Esophagus muscularis mucosa (tissue), 4 donors: ENCODE measurements at regions not wholly inside any gene's neighbourhood (a gene's known extent, or its start where the extent isn't known, plus 50 kb on each side); places are given as distances from the start of the nearest gene placed in this dataset.

Experiments used
- DNase-seq: peaks from one replicate; pipeline ENCODE4 v3.0.0-alpha.2; 2017; ENCODE audit errors: extremely low spot score
- H3K27ac ChIP-seq, 4 donors: fragments of 200-600 bp; sonication (generic); replicated peaks in 1 of 4; 1 replicate in 3 of 4; 2 replicates in 1 of 4; pipeline ENCODE4 v1.5.1; 2016 to 2019; ENCODE audit warnings: mild to moderate bottlenecking in 1 of 4
- H3K27me3 ChIP-seq, 4 donors: fragments of 200-600 bp; sonication (generic); one replicate each; pipeline versions ENCODE4 v1.5.1 to v1.6.0; 2016 to 2019
- H3K36me3 ChIP-seq, 4 donors: fragments of 200-600 bp; sonication (generic); one replicate each; pipeline ENCODE4 v1.5.1; 2016 to 2019
- H3K4me1 ChIP-seq, 4 donors: fragments of 200-600 bp; sonication (generic); one replicate each; pipeline ENCODE4 v1.5.1; 2016 to 2019
- H3K4me3 ChIP-seq, 4 donors: fragments of 200-600 bp; sonication (generic); 1 replicate in 2 of 4; 2 replicates in 2 of 4; pipeline ENCODE4 v1.5.1; 2016 to 2019; ENCODE audit warnings: mild to moderate bottlenecking in 4 of 4, moderate library complexity in 1 of 4
- H3K9me3 ChIP-seq, 4 donors: fragments of 200-600 bp; sonication (generic); 1 replicate in 3 of 4; 2 replicates in 1 of 4; pipeline ENCODE4 v1.5.1; 2016 to 2019
- CTCF ChIP-seq, 3 experiments: fragments of 200-600 bp in 2 of 3; fragments of 450-650 bp in 1 of 3; sonication (generic) in 2 of 3; IDR thresholded peaks; one replicate each; pipeline ENCODE4 v1.5.1; 2017 to 2019; ENCODE audit warnings: antibody characterized with exemption in 3 of 3, mild to moderate bottlenecking in 2 of 3, moderate library complexity in 1 of 3
- EP300 ChIP-seq: sonication (generic); formaldehyde crosslinking; IDR thresholded peaks from one replicate; pipeline ENCODE4 v1.6.1; 2017; ENCODE audit warnings: antibody characterized with exemption
- POLR2A ChIP-seq: fragments of 450-650 bp; IDR thresholded peaks from one replicate; pipeline ENCODE4 v1.6.1; 2017; ENCODE audit warnings: antibody characterized with exemption, moderate library complexity, mild to moderate bottlenecking, low read depth
- POLR2AphosphoS5 ChIP-seq, 2 donors: sonication (generic); formaldehyde crosslinking; IDR thresholded peaks; one replicate each; pipeline ENCODE4 v1.6.1; 2017; ENCODE audit warnings: antibody characterized with exemption in 2 of 2
- WGBS: methylation state at CpG from one replicate; pipeline ENCODE4 v1.1.5; 2018; 5-methylcytosine and 5-hydroxymethylcytosine counted together
- intact Hi-C: fragments of 100-400 bp; cut with DNase I; formaldehyde crosslinking; loops from one replicate; pipeline ENCODE4 v1.15.1; 2023

GRCh38 chr17:59470624-59471297 is 94.6 kb upstream of the DHX40 start:
- no peaks in the 10 kb centered on the region for H3K27me3 ChIP-seq
- H3K27ac ChIP-seq, result no peak overlapping the region
- no peaks in the 10 kb centered on the region for H3K36me3 ChIP-seq
- no peaks in the 10 kb centered on the region for H3K4me1 ChIP-seq
- WGBS, result 87% methylated on average over 6 of the region's 6 CpGs
- peak; percentile 68 for DNase-seq
- intact Hi-C loops, result no loop called here
- H3K4me3 ChIP-seq, result no peak overlapping the region
- TF ChIP-seq EP300, result no peak
- no peak for TF ChIP-seq POLR2AphosphoS5 (IDR thresholded peaks at IDR 0.05)
- TF ChIP-seq POLR2A, result no peak
- TF ChIP-seq CTCF (IDR thresholded peaks at IDR 0.05), result no peak
- no peaks in the 10 kb centered on the region for H3K9me3 ChIP-seq

GRCh38 chr17:59476413-59476812 is 89.0 kb upstream of the DHX40 start:
- no peaks in the 10 kb centered on the region for H3K9me3 ChIP-seq
- peaks cover 0 to 7% (median 2%) of the 10 kb centered on the region in 4 donors for H3K4me1 ChIP-seq
- no peak overlapping the region for H3K4me3 ChIP-seq
- H3K27me3 ChIP-seq, result no peaks in the 10 kb centered on the region
- 90% methylated on average over 5 of the region's 5 CpGs for WGBS
- intact Hi-C loops, result no loop called here
- no peaks in the 10 kb centered on the region for H3K36me3 ChIP-seq
- TF ChIP-seq EP300 (no peak), POLR2A (no peak), POLR2AphosphoS5 (IDR thresholded peaks at IDR 0.05) (no peak), CTCF (IDR thresholded peaks at IDR 0.05) (no peak)
- DNase-seq, result no peak
- no peak overlapping the region for H3K27ac ChIP-seq

- no peak for TF ChIP-seq CTCF (IDR thresholded peaks at IDR 0.05)
- no peak for TF ChIP-seq POLR2A
- TF ChIP-seq POLR2AphosphoS5 (IDR thresholded peaks at IDR 0.05), result no peak
- 90% methylated on average over 2 of the region's 2 CpGs for WGBS
- H3K36me3 ChIP-seq, result no peaks in the 10 kb centered on the region
- peaks cover 0 to 25% (median 22%) of the 10 kb centered on the region in 4 donors for H3K4me1 ChIP-seq
- no peaks in the 10 kb centered on the region for H3K27me3 ChIP-seq
- H3K9me3 ChIP-seq, result no peaks in the 10 kb centered on the region
- H3K4me3 ChIP-seq, result no peak overlapping the region
- no peak for DNase-seq
- intact Hi-C loops, result no loop called here
- no peak overlapping the region for H3K27ac ChIP-seq
Measured at GRCh38 chr17:59479141-59479540, 86.3 kb upstream of the DHX40 start.

- intact Hi-C loops, result no loop called here
- H3K9me3 ChIP-seq, result no peaks in the 10 kb centered on the region
- H3K4me1 ChIP-seq, result peaks cover 0 to 30% (median 25%) of the 10 kb centered on the region in 4 donors
- no peak for TF ChIP-seq CTCF (IDR thresholded peaks at IDR 0.05)
- TF ChIP-seq EP300, result no peak
- no peak for TF ChIP-seq POLR2A
- TF ChIP-seq POLR2AphosphoS5 (IDR thresholded peaks at IDR 0.05), result no peak
- 36% methylated on average over 5 of the region's 5 CpGs for WGBS
- H3K27me3 ChIP-seq, result no peaks in the 10 kb centered on the region
- no peak overlapping the region for H3K4me3 ChIP-seq
- peak; percentile 5 for DNase-seq
- no peaks in the 10 kb centered on the region for H3K36me3 ChIP-seq
- peak overlapping the region; percentile 60 to 74 (median 66) for H3K27ac ChIP-seq
Measured at GRCh38 chr17:59483860-59484259, 81.5 kb upstream of the DHX40 start.

- WGBS, result 64% methylated on average over 3 of the region's 3 CpGs
- Histone ChIP-seq H3K9me3 (no peaks in the 10 kb centered on the region), H3K4me3 (no peak overlapping the region), H3K27me3 (no peaks in the 10 kb centered on the region), H3K4me1 (peaks cover 0 to 30% (median 25%) of the 10 kb centered on the region in 4 donors), H3K36me3 (no peaks in the 10 kb centered on the region), H3K27ac (no peak overlapping the region)
- no peak for DNase-seq
- intact Hi-C loops, result no loop called here
- no peak for TF ChIP-seq CTCF (IDR thresholded peaks at IDR 0.05)
- TF ChIP-seq POLR2A, result no peak
- TF ChIP-seq POLR2AphosphoS5 (IDR thresholded peaks at IDR 0.05), result no peak
- TF ChIP-seq EP300, result no peak
Measured at GRCh38 chr17:59485015-59485414, 80.4 kb upstream of the DHX40 start.
